ENCODE measurements at regions not wholly inside any gene's neighbourhood (a gene's known extent, or its start where the extent isn't known, plus 50 kb on each side); places are given as distances from the start of the nearest gene placed in this dataset.

DNA sequence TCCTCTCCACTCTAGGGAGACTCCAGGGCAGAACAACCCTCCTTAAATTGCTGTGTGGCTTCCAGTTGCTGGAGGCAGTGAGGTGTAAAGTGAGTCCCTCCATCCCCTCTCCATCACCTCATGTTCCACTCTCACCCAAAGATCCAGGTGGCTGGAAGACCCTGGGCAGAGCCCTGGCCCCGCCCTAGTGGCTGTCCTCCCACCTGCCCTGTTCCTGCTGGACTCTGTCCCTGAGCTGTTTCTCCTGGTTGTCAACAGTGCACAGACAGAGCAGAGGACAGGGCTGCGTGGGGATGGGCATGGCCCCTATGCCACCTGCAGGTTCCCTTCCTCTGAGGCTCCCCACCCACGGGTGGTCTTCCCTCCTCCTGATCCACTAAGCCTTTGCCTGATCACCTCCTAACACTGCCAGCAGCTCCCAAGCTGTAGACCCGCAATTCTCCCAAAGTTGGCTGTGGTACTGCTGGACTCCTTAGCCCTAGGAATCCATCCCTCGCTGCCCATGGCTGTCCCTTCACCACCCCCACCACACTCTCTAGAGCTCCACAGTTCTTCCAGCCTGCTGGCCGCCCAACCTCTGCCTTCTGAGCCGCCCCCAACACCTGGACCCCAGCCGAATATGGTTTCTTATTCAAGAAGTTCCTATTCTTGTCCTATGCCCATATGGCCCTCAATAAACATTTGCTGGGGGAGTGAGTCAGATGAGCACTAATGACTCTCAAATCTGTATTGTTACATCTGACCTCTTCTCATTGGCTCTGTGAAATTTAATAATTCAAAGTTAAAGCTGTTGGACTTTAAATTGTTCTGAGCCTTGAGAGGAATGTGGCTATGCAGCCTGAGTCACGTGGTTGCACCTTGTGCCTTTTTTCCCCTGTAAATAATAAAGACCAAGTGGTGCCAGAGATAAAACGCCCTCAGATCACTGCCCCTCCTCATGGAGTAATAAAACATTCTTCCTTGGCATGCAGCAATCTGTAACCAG, 260.0 kb upstream of the HS6ST1 start:
- CTCF ChIA-PET, result no interaction called here
- H3K9me1 ChIP-seq (replicated peaks; ENCODE audit: control insufficient read depth, extremely low read depth, insufficient read depth, low read length), result no peaks in the 10 kb centered on the region
- no peak overlapping the region for H3K4me3 ChIP-seq (replicated peaks in 1 of 3; ENCODE audit: insufficient read depth in 1 of 3, low read depth in 1 of 3, low read length in 3 of 3)
- H2AFZ ChIP-seq (ENCODE audit: low read depth, low read length), result no peak overlapping the region
- H3K4me1 ChIP-seq (ENCODE audit: control insufficient read depth, extremely low read depth, insufficient read depth, low read length), result no peaks in the 10 kb centered on the region
- dilution Hi-C loops (cut with MboI; ENCODE audit: extremely low pct_ligation_motif_present, low sequenced_read_pairs) (no loop called here), intact Hi-C loops (cut with micrococcal nuclease) (no loop called here)
- BruUV-seq (replicated peaks), result no TSS peak
- H3K4me2 ChIP-seq (ENCODE audit: insufficient read depth, low read length), result no peak overlapping the region
- no peaks in the 10 kb centered on the region for H3K36me3 ChIP-seq (ENCODE audit: control insufficient read depth in 2 of 2, extremely low read depth in 1 of 2, insufficient read depth in 2 of 2, low read length in 2 of 2)
- H4K20me1 ChIP-seq (replicated peaks; ENCODE audit: control insufficient read depth, extremely low read depth, insufficient read depth, low read length), result no peaks in the 10 kb centered on the region
- TF ChIP-seq GATA2 (IDR thresholded peaks at IDR 0.05; ENCODE audit: insufficient read depth, insufficient read length, low read depth, low read length) (no peak), EZH2 (IDR thresholded peaks at IDR 0.05; ENCODE audit: borderline replicate concordance, low read depth, low read length, severe bottlenecking) (no peak), MYC (IDR thresholded peaks at IDR 0.05; ENCODE audit: low read depth, low read length) (no peak), JUN (IDR thresholded peaks at IDR 0.05; ENCODE audit: borderline replicate concordance, insufficient read depth, insufficient read length, low read depth) (no peak), POLR2AphosphoS5 (IDR thresholded peaks at IDR 0.05; ENCODE audit: insufficient read depth, low read depth, low read length) (no peak)
- TF ChIP-seq, protein P1, sequence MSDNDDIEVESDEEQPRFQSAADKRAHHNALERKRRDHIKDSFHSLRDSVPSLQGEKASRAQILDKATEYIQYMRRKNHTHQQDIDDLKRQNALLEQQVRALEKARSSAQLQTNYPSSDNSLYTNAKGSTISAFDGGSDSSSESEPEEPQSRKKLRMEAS (IDR thresholded peaks at IDR 0.05; ENCODE audit: insufficient read depth, insufficient read length), result no peak
- TF ChIP-seq, protein P2, sequence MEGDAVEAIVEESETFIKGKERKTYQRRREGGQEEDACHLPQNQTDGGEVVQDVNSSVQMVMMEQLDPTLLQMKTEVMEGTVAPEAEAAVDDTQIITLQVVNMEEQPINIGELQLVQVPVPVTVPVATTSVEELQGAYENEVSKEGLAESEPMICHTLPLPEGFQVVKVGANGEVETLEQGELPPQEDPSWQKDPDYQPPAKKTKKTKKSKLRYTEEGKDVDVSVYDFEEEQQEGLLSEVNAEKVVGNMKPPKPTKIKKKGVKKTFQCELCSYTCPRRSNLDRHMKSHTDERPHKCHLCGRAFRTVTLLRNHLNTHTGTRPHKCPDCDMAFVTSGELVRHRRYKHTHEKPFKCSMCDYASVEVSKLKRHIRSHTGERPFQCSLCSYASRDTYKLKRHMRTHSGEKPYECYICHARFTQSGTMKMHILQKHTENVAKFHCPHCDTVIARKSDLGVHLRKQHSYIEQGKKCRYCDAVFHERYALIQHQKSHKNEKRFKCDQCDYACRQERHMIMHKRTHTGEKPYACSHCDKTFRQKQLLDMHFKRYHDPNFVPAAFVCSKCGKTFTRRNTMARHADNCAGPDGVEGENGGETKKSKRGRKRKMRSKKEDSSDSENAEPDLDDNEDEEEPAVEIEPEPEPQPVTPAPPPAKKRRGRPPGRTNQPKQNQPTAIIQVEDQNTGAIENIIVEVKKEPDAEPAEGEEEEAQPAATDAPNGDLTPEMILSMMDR (IDR thresholded peaks at IDR 0.05; ENCODE audit: extremely low read depth in 1 of 2, insufficient read depth in 1 of 2, low read depth in 1 of 2, low read length in 2 of 2), result no peak
- no peaks in the 10 kb centered on the region for H3K27me3 ChIP-seq (ENCODE audit: control insufficient read depth in 2 of 2, insufficient read depth in 2 of 2, low read length in 2 of 2)
- no peaks in the 10 kb centered on the region for H3K79me2 ChIP-seq (ENCODE audit: control insufficient read depth, insufficient read depth, low read length)
- DNase-seq (ENCODE audit: low read depth, low spot score), result no peak
- H3K27ac ChIP-seq (ENCODE audit: insufficient read depth, low read depth, low read length), result no peak overlapping the region
- H3K9ac ChIP-seq (replicated peaks; ENCODE audit: extremely low read depth, insufficient read depth, low read length), result no peak overlapping the region
- POLR2A ChIA-PET, result no interaction called here
- FAIRE-seq, result no peak
- no peaks in the 10 kb centered on the region for H3K9me3 ChIP-seq (replicated peaks; ENCODE audit: control insufficient read depth, insufficient read depth, low read length)
